K562 (cell line): ENCODE measurements at regions not wholly inside any gene's neighbourhood (a gene's known extent, or its start where the extent isn't known, plus 50 kb on each side); places are given as distances from the start of the nearest gene placed in this dataset.

Experiments used
- ATAC-seq: fragments of 200-7000 bp; cut with Tn5 transposase; 3 replicates; pipeline ENCODE4 v1.9.1; 2020; ENCODE audit warnings: moderate library complexity
- BruUV-seq: library from RNA; stranded (reverse); fragments of 400-500 nt; replicated peaks from 2 replicates; lab custom pipeline; 2021; lab: Mats Ljungman, UMichigan
- CTCF ChIA-PET: fragments of 300-600 bp; formaldehyde crosslinking; extraction: SDS; loops from one replicate; lab custom pipeline; 2021; ENCODE audit warnings: low intra/inter-chr PET ratio; lab: Yijun Ruan, JAX
- POLR2A ChIA-PET: fragments of 300-600, 350-650 bp; sonication (Branson Sonifier 250); formaldehyde crosslinking; extraction: SDS; loops from one replicate; lab custom pipeline; 2021; ENCODE audit warnings: antibody characterized with exemption, inconsistent platforms; lab: Yijun Ruan, JAX
- DNase-seq, 4 experiments: peaks; one replicate each; pipeline versions ENCODE4 v3.0.0 to v3.0.0-alpha.2; 2011 to 2018; ENCODE audit warnings: low spot score in 3 of 4, mixed read lengths in 3 of 4; ENCODE audit errors: extremely low read depth in 1 of 4
- FAIRE-seq: peaks from 2 replicates; lab custom pipeline; 2011; peaks lifted over from hg19 to GRCh38; lab: Jason Lieb, UNC
- H2AFZ ChIP-seq: 2 replicates; pipeline ENCODE4 v1.6.0; 2011; ENCODE audit warnings: low read depth, low read length, control low read depth, inconsistent platforms
- H3K27ac ChIP-seq: fragments of 200-600 bp; 3 replicates; pipeline ENCODE4 v1.8.0; 2011; ENCODE audit warnings: low read depth, mild to moderate bottlenecking, control low read depth, inconsistent platforms, low read length, moderate library complexity, mixed read lengths; ENCODE audit errors: extremely low read depth
- H3K27me3 ChIP-seq, 2 experiments: fragments of 300-600 bp in 1 of 2; 2 replicates in 1 of 2; 3 replicates in 1 of 2; pipeline versions ENCODE4 v1.6.0 to v1.8.0; 2011; ENCODE audit warnings: inconsistent platforms in 2 of 2, low read length in 2 of 2, mild to moderate bottlenecking in 1 of 2, mixed read lengths in 1 of 2, moderate library complexity in 1 of 2; ENCODE audit not compliant: control insufficient read depth in 2 of 2, insufficient read depth in 2 of 2
- H3K36me3 ChIP-seq: fragments of 300-600 bp; 3 replicates; pipeline ENCODE4 v1.8.0; 2011; ENCODE audit warnings: mild to moderate bottlenecking, low read length, inconsistent platforms; ENCODE audit not compliant: control insufficient read depth, insufficient read depth
- H3K4me1 ChIP-seq, 2 experiments: fragments of 200-600 bp in 1 of 2; replicated peaks in 1 of 2; 2 replicates in 1 of 2; 3 replicates in 1 of 2; pipeline versions ENCODE4 v1.5.1 to v1.8.0; 2011; ENCODE audit warnings: inconsistent platforms in 2 of 2, low read length in 2 of 2, mild to moderate bottlenecking in 1 of 2, mixed read lengths in 1 of 2, moderate library complexity in 1 of 2; ENCODE audit not compliant: control insufficient read depth in 2 of 2, insufficient read depth in 2 of 2
- H3K4me2 ChIP-seq: 2 replicates; pipeline ENCODE4 v1.6.1; 2011; ENCODE audit warnings: low read length, control low read depth, inconsistent platforms, mixed read lengths; ENCODE audit not compliant: insufficient read depth
- H3K4me3 ChIP-seq: fragments of 200-600 bp; sonication (generic), shearing (Covaris generic); 2 replicates; pipeline ENCODE4 v1.5.1; 2016; ENCODE audit warnings: control low read depth, inconsistent platforms
- H3K79me2 ChIP-seq: fragments of 200-600 bp; 3 replicates; pipeline ENCODE4 v1.8.0; 2011; ENCODE audit warnings: low read length, inconsistent platforms; ENCODE audit not compliant: control insufficient read depth, insufficient read depth
- H3K9ac ChIP-seq, 2 experiments: 2 replicates each; pipeline versions ENCODE4 v1.6.0 to v1.6.1; 2011; ENCODE audit warnings: low read depth in 2 of 2, low read length in 2 of 2, control low read depth in 1 of 2, inconsistent platforms in 1 of 2, mild to moderate bottlenecking in 1 of 2, mixed read lengths in 1 of 2; ENCODE audit not compliant: insufficient read depth in 1 of 2
- H3K9me1 ChIP-seq: one replicate; pipeline ENCODE4 v1.6.0; 2011; ENCODE audit warnings: inconsistent platforms, mild to moderate bottlenecking, low read length, moderate library complexity; ENCODE audit not compliant: control insufficient read depth, insufficient read depth
- H3K9me3 ChIP-seq: replicated peaks from 2 replicates; pipeline ENCODE4 v1.5.1; 2011; ENCODE audit warnings: low read depth, low read length, inconsistent platforms; ENCODE audit not compliant: control insufficient read depth, insufficient read depth
- H4K20me1 ChIP-seq: replicated peaks from 2 replicates; pipeline ENCODE4 v1.6.1; 2011; ENCODE audit warnings: low read length, inconsistent platforms, mixed read lengths; ENCODE audit not compliant: control insufficient read depth, insufficient read depth
- ARNT ChIP-seq, 2 experiments: fragments of 450-650 bp; IDR thresholded peaks; 2 replicates each; pipeline ENCODE4 v1.6.1; 2016; ENCODE audit warnings: mild to moderate bottlenecking in 1 of 2
- MIER1 ChIP-seq: fragments of 450-650 bp; IDR thresholded peaks from 2 replicates; pipeline ENCODE4 v1.6.1; 2016; ENCODE audit warnings: antibody characterized with exemption, mild to moderate bottlenecking, low read depth
- NFIX ChIP-seq: fragments of 250-450 bp; sonication (Bioruptor Pico); IDR thresholded peaks from 2 replicates; pipeline ENCODE4 v1.4.0; 2020; ENCODE audit warnings: low read depth, mild to moderate bottlenecking, moderate library complexity
- PRMT5 ChIP-seq: sonication (generic); formaldehyde crosslinking; IDR thresholded peaks from 2 replicates; pipeline ENCODE4 v1.5.0; 2020; ENCODE audit warnings: missing genetic modification reagents
- RBM25 ChIP-seq: fragments of 200-400 bp; formaldehyde crosslinking; IDR thresholded peaks from 2 replicates; pipeline ENCODE4 v1.6.1; 2018; ENCODE audit warnings: low read length, low read depth, moderate library complexity; ENCODE audit not compliant: severe bottlenecking
- TBL1XR1 ChIP-seq, 2 experiments: IDR thresholded peaks; 2 replicates each; pipeline ENCODE4 v1.6.1; 2012; ENCODE audit warnings: improper control_type of control experiment in 2 of 2, low read length in 2 of 2, mild to moderate bottlenecking in 1 of 2
- ZNF174 ChIP-seq: fragments of 250-450 bp; sonication (Bioruptor Pico); IDR thresholded peaks from 2 replicates; pipeline ENCODE4 v1.4.0; 2020; ENCODE audit warnings: mild to moderate bottlenecking
- ZNF76 ChIP-seq: fragments of 250-450 bp; sonication (Bioruptor Pico); IDR thresholded peaks from 2 replicates; pipeline ENCODE4 v1.4.0; 2020; ENCODE audit warnings: mild to moderate bottlenecking, moderate library complexity, borderline replicate concordance
- WGBS: fragments of 100-300 bp; shearing (Covaris generic); methylation state at CpG from one replicate; pipeline ENCODE4 v1.1.6; 2016; ENCODE audit warnings: low coverage, mixed read lengths; ENCODE audit not compliant: insufficient coverage; ENCODE audit errors: missing lambda C conversion rate; 5-methylcytosine and 5-hydroxymethylcytosine counted together
- in situ Hi-C: fragments of 300-500 bp; cut with MboI; formaldehyde crosslinking; loops from 4 replicates; pipeline ENCODE4 v1.15.0; 2018; ENCODE audit warnings: inconsistent platforms, mixed read lengths
- intact Hi-C: fragments of 100-400 bp; cut with micrococcal nuclease; formaldehyde crosslinking; loops from 2 replicates; pipeline ENCODE4 v1.14.2; 2022
- TF ChIP-seq, protein P1 (sequence below): fragments of 450-650 bp; IDR thresholded peaks from 2 replicates; pipeline ENCODE4 v1.6.1; 2017; ENCODE audit warnings: antibody characterized with exemption

- TF ChIP-seq TBL1XR1 (IDR thresholded peaks at IDR 0.05; ENCODE audit: low read length in 2 of 2) = no peak
- TF ChIP-seq ARNT (IDR thresholded peaks at IDR 0.05) = no peak
Observed at GRCh38 chr6:72495441-72495840, 126.4 kb upstream of the KCNQ5 start (continued).

GRCh38 chr6:72497186-72497585 lies 124.7 kb upstream of the KCNQ5 start:
- FAIRE-seq = no peak
- intact Hi-C loops (no loop called here), in situ Hi-C loops (no loop called here)
- no peak overlapping the region for H3K27ac ChIP-seq
- no peaks in the 10 kb centered on the region for H4K20me1 ChIP-seq
- H3K9me1 ChIP-seq = no peaks in the 10 kb centered on the region
- H3K9ac ChIP-seq = no peak overlapping the region
- H3K9me3 ChIP-seq = no peaks in the 10 kb centered on the region
- H3K36me3 ChIP-seq = no peaks in the 10 kb centered on the region
- H3K4me3 ChIP-seq = no peak overlapping the region
- ChIA-PET POLR2A (no interaction called here), CTCF (no interaction called here)
- H3K79me2 ChIP-seq = no peaks in the 10 kb centered on the region
- H3K4me2 ChIP-seq = no peak overlapping the region
- H3K4me1 ChIP-seq = no peaks in the 10 kb centered on the region
- no peak overlapping the region for H2AFZ ChIP-seq
- 23% methylated on average over 3 of the region's 3 CpGs for WGBS
- no peaks in the 10 kb centered on the region for H3K27me3 ChIP-seq
- no peak for ATAC-seq
- BruUV-seq = no TSS peak
- TF ChIP-seq MIER1 (no peak), ZNF76 (CRISPR knock-in tag) (no peak), NFIX (CRISPR knock-in tag) (no peak), PRMT5 (CRISPR knock-in tag) (no peak), RBM25 (no peak), ZNF174 (CRISPR knock-in tag) (no peak)
- TF ChIP-seq, protein P1, sequence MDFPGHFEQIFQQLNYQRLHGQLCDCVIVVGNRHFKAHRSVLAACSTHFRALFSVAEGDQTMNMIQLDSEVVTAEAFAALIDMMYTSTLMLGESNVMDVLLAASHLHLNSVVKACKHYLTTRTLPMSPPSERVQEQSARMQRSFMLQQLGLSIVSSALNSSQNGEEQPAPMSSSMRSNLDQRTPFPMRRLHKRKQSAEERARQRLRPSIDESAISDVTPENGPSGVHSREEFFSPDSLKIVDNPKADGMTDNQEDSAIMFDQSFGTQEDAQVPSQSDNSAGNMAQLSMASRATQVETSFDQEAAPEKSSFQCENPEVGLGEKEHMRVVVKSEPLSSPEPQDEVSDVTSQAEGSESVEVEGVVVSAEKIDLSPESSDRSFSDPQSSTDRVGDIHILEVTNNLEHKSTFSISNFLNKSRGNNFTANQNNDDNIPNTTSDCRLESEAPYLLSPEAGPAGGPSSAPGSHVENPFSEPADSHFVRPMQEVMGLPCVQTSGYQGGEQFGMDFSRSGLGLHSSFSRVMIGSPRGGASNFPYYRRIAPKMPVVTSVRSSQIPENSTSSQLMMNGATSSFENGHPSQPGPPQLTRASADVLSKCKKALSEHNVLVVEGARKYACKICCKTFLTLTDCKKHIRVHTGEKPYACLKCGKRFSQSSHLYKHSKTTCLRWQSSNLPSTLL = no peak
- DNase-seq = no peak
